Tongue (tissue), 1 donor: ENCODE measurements at regions not wholly inside any gene's neighbourhood (a gene's known extent, or its start where the extent isn't known, plus 50 kb on each side); places are given as distances from the start of the nearest gene placed in this dataset.

Experiments
- DNase-seq: peaks from one replicate; pipeline ENCODE4 v3.0.0-alpha.2; 2015

DNA sequence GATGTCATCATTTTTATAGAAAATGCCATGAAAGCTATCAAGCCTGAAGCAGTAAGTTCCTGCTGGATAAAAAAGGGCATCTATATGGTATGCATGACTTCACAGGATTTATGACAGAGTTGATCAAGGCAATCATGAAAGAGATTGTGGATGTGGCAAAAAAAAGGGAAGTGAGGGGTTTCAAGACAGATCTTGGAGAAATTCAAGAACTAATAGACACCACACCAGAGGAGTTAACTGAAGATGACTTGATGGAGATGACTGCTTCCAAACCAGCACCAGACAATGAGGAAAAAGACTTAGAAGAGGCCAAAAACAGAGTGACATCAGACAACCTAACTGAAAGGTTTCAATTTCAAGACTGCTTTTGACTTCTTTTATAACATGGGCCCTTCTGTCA lies 691.1 kb upstream of the SLC10A2 start:
- no peak for DNase-seq

DNA sequence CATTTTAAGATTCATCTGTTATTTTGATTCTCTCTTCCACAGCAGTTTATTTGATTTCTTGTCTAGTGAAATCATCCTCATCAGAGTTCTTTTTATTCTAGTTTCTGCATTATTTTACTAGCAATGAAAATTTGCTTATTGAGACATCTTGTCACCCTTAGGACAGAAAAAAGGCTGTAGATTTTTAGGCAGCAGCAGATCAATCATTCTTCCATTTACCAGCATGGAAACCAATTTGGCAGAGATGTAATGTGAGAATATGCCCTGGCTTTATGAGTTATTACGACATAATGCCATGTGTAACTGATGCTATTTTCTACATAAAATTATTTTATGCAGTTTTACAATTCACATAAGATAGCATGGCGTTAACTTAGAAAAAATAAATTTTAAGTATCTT lies 688.6 kb upstream of the SLC10A2 start:
- DNase-seq, result peak; percentile 18

DNA sequence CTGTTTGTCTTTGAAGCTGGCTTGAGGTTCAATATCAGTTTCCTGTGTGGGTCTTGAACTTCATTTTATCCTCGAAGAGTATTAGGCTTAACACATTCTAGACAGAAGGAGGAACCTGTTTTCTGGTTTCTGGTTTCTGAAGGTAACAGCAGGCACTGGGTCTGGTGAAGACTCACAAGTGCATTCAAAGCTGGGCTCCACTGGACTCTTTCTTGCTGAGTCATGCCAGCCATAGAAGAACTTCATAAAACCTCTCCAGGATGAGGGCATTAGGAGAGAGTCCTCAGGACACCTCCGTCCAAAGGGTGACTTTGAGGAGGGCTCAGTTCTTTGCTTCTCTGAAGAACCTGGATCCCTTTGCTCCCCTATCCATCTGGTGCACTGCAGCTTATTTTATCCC lies 668.6 kb upstream of the SLC10A2 start:
- no peak for DNase-seq

DNA sequence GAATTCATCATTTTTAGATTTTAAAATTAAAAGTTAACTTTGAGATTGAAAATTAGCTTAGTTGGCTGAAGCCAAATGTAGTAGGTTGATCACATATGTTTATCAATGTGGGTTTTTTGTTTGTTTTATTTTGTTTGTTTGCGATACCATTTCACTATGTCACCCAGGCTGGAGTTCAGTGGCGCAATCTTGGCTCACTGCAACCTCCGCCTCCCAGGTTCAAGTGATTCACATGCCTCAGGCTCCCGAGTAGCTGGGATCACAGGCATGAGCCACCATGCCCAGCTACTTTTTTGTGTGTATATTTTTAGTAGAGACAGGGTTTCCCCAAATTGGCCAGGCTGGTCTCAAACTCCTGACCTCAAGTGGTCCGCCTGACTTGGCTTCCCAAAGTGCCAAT lies 665.7 kb upstream of the SLC10A2 start:
- no peak for DNase-seq

DNA sequence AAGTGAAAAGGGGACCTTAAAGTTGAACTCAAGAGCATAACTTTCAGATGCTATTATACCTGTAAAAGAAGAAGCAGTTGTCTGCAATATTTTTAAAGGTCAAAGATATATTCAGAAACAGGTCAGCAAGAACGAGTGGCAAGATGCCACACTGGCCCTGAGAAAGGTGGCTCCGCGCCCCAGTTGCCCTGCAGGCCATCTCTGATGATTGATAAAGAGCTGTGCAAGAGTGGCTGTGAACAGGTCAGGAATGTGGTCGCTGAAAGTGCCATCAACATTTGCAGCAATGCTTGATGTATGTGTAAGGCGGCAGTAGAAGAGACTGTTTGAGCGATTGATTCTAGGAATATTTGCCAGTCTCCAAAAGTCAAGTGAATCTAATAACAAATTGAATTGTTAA lies 664.2 kb upstream of the SLC10A2 start:
- DNase-seq, result peak; percentile 2

DNA sequence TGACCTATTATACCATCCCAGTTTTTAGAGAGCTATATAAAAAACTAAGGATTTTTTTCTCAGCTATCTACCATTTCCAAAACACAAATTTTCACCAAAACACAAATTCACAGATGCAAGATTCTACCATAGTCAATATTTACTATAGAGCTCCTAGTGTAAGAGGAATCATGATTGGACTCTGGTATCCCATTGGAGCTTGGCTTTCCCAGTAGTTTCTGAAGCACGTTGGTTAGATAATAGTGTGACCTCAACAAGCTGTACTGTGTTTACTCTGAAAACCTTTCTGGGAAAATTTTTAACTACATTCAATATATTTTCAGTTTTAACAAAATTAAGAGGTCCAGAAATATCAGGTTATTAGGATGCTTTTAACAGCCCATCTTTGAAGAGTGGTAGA lies 660.6 kb upstream of the SLC10A2 start:
- no peak for DNase-seq

DNA sequence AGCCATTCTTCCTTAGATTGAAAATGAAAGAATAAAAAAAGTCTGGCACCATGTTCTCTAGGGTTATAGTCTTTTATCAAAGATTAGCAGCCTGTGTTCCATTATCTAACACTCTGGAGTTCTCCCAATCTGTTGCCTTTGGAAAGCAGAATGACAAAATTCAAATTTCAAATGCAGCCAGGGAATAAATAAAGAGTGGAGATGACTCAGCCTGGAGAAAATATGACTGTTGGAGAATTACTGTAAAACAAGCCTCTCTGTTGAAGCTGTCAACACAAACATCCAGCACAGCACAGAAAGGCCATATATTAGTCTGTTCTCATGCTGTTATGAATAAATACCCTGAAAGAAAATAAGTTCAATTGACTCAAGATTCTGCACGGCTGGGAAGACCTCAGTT lies 650.5 kb upstream of the SLC10A2 start:
- DNase-seq, result no peak

DNA sequence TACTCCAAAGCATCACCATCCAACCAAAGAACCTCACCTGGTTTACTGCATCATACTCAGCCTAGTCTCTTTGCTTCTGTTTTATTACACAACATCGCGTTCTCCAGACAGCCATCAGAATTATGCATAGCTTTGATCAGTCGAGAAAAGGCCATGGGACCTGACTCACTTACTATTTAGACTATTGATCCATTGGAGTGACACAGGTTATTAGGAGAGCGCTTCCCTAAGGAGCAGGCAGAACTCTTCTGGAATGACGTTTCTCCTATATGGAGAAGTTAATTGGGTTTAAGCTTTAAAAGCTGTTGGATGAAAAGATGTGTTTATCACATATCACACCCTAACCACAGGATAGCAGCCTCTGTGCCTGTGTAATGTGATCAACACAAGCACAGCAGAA lies 649.1 kb upstream of the SLC10A2 start:
- no peak for DNase-seq

DNA sequence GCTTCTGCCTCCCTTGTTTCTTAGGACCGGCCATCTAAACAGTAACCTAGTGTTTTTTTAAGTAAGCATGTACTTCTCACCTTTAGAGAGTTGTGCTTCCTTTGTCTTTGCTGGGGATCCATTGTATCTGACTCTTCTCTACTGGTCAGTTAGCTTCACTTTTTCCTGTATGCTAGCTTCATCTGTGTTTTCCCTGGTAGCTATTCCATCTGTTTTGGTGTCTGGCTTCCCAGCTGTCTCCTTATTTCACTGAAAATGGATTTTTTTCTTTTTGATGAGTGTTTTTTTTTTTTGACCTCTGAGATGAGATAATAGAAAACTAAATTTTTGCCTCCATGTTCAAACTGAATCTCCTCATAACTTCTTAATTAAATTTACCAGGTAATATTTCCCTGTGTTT lies 637.0 kb upstream of the SLC10A2 start:
- no peak for DNase-seq

DNA sequence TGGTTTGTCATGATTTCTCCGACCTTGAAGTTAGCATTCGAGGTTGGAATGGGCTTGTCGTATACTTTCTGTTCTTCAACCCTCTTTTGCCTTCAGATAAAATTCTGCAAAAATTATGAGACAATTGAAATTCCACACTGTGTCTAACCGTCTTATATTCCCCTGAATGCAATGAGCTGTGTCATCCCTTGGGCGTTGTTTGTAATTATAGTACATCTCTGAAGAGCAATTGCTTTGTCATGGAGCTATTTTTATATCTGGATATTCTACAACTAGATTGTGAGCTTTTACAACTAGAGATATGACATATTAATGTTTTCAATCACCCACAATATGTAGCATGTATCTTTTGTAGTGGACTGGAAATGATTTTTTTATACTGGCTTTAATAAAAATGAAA lies 631.8 kb upstream of the SLC10A2 start:
- DNase-seq, result peak; percentile 8

DNA sequence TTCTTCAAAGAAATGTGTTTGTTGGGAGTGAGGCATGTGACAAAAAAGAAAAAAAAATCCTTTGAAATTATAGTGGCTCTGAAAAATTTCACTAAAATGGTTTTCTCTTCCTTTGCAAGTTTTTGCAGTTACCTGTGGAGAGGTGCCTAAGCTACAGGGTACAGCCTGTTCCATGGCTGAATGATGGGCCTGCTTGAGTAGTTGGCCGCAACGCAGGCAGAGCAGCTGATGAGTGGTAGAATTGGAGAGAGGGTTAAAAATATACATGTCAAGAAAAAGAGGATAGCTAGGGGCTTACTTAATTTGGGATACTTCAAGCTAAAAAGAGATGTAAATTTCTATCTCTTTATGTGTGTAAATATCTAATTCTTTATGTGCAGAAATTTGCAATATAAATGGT lies 629.1 kb upstream of the SLC10A2 start:
- DNase-seq, result no peak

DNA sequence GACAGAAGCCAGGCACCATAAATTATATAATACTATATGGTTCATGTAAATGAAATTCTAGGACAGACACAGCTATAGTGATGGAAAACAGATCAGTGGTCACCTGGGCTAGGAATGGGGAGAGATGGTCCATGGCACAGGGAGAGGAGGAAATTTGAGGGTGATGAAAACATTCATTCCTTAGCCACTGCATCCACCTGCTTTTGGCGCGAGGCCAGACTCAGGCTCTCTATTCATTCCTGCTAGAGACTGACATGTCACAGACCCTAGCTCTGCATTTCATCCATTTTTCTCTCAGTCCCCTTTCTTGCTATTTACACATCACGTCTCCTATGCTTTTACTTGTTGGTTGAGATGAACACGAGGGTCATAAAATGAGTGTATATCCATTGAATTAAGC lies 628.3 kb upstream of the SLC10A2 start:
- DNase-seq, result peak; percentile 8

DNA sequence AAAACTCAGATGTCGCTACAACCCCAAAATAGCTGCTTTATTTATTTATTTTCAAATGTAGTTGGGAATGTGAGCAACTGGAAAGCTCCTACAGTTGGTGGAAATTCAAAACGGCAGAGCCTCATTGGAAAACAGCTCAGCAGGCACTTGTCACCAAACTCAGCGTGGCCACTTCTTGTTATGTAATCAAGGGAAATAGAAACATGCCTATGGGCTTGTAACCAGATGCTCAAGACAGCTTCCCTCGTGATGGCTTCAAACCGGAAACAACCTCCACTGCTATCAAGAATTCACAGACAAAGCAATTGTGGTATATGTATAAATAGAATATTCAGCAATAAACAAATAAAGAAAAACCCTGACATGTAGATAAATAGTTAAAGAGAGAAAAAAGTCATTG lies 627.8 kb upstream of the SLC10A2 start:
- DNase-seq, result peak; percentile 14

DNA sequence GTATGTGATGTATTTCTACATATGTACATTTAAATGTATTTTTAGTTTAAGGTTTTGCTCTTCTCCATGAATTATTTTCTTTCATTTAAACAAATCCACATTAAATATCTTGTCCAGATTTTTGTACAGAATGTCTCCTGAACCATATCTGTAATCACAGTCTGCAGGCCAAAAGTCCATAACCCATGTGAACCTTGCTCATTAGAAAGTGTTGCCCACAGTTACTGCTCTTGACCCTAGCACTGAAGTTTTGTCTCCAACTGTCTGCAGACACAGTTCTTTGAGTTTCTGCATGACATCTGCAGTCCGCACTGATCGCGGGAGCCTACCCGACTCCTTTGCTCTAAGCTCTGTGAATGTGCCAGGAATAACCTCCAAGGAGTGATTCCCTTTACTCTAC lies 626.2 kb upstream of the SLC10A2 start:
- no peak for DNase-seq

DNA sequence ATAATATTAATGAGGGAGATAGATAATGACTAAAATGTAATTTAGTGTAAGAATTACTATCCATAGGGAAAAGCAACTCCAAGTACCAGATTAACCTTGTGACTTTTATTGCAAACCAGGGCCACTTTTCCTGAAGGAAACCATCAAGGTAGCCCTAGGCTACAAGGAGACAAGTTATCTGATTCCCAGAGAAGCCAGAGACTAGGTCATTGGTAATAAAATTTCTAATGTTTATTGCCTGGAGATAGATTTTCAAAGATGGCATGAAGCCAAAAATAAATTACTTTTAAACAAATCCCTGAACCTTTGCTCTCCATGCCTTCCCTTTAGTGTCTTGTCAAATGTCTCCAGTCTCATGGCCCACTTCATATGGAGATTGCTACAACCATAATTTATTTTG lies 610.1 kb upstream of the SLC10A2 start:
- DNase-seq, result no peak

DNA sequence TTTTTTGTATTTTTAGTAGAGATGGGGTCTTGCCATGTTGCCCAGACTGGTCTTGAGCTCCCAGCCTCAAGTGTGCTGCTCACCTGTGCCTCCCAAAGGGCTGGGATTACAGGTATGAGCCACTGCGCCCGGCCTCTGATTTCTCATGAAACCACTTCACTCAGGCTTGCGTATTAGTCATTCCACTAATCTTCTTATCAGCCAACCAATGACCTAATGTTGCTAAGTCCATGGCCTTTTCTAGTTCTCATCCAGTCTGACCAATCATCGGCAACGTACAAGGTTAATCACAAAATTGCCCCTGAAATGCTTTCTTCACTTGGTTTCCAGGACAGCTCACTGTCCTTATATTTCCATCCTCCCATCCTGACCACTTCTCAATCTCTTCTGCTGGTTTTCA lies 605.3 kb upstream of the SLC10A2 start:
- DNase-seq, result no peak

DNA sequence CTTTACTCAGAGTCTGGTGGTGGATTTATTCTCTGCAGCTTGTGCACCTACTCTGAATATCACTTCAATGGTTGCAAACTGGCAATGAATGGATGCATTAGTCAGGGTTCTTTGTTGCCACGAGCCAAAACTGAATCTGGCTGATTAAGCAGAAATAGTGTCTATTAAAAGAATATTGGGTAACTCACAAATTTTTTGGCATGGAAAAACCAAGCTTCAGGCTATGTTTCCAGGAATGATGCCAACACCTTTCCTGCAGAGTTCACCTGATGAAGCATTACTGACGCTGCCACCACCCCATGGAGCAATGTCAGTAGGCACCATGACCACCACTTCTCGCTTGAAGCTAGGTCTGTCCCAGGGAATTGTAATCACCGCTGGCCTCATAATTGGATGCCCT lies 597.8 kb upstream of the SLC10A2 start:
- no peak for DNase-seq

DNA sequence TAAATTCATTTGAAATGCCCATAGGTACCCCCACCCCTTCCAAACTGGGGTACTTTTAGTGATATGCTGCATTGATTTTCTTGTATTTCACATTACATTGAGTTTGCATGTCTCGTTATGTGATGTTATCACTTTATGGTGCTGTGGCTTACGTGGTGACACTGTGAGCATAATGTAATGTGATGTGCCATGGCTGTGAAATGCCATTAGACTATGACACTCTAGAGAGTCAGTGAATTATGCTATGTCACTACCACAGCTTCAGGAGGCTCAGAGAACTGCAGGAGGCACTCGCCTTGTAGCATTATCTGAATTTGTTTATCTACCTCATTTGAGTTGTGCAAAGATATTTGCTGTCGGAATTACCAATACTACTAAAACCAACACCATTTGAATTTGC lies 590.1 kb upstream of the SLC10A2 start:
- no peak for DNase-seq

DNA sequence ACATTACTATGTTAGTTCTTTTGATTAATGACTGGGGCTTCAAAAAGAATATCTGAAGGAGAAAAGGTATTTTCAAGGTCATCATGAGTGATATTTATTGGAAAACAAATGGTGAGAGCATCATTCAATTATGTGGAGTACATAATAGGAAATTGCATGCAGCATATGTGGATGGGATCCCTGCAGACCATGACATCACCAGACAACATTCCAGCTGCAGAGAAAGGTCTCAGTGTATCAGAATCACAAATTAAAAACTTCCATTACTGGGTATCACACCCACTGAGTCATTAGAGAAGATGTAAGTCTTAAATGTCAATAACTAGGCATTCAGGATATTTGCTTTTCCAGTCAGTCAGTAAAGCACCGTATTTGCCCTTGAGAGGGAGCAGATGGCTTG lies 574.4 kb upstream of the SLC10A2 start:
- DNase-seq, result peak; percentile 22

DNA sequence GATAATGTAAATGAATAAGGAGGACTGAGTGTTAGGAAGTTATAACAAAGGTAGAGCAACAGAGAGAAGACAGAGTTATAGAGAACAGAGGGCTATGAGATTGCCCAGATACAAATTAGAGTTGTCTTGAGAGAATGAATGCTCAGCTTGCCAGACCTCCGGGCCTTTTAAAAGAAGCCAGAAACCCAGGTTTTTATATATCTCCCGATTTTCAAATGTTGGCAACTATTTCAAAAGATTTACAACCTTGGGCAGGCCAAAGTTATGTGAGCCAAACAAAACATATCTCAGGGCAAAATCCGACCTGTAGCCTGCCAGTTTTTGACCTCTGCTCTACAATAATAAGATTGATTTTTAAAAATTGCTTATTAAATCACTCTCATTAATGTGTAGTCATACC lies 573.1 kb upstream of the SLC10A2 start:
- peak; percentile 8 for DNase-seq

DNA sequence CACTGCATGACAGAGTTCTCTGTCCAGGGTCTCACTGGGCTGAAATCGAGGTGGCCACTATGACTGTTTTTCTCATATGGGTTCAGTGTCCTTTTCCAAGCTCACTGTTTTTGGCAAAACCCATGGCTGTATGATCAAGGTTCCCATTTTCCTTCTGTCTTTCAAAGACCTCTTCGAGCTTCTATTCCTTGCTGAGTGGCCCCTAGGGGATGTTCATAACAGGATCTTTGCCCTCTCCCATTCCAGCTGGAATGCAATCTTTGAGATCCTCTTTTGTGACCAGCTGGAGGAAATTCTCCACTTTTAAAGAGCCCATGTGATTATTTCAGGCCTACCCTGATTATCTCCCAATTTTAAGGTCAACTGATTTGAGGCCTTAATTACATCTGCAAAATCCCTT lies 572.5 kb upstream of the SLC10A2 start:
- peak; percentile 46 for DNase-seq

DNA sequence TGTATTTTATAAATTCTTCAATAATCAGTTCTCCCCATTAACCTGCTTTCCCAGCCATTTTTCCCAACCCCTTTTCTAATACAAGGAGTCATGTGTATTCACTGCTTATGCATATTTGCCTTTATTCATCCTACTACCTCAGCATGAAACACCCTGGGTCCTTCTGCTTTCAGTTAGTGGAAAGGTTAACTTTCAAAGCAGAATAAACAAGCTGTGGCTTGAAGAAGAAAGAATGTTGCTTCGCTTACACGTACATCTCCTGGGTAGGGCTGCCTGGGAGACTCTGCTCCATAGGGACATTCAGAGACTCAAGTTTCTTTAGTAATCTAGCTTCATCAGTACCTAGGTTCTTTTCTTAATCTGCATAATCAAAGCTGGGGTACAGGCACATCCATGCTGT lies 567.8 kb upstream of the SLC10A2 start:
- DNase-seq, result no peak

DNA sequence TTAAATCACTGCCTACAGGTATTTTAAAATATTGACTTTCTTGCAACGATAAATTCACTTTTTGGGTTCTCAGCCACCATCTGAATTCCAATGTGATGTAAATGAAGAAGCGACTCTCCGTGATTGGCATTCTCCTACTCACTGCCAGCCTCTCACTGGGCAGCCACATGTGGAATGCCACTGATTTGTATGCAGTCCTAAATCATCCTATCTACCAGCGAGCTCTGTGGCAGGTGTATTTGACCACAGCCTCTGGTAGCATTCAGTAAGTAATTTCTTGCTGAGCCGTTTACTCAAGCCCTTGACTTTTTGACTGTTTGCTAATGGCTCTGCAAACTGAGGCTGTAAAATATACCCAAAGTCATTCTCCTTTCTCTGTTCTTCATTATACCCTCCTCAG lies 559.0 kb upstream of the SLC10A2 start:
- DNase-seq, result no peak

DNA sequence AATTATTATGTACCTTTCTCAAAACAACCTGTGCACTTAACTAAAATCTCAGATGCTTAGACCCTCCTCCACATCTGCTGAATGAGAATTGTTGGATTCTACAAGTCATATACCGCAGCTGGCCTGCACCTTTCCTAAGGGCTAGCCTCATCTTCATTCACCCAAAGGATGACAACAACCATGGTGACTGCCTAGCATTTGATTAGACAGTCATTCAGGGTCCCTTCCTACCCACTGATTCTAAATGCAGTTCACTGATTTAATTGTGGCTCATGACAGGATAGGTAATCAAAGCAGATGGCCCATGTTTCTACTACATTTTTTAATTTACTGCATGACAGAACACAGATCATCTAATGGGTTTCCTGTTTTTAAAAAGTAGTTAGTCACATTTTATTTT lies 551.9 kb upstream of the SLC10A2 start:
- DNase-seq, result no peak

DNA sequence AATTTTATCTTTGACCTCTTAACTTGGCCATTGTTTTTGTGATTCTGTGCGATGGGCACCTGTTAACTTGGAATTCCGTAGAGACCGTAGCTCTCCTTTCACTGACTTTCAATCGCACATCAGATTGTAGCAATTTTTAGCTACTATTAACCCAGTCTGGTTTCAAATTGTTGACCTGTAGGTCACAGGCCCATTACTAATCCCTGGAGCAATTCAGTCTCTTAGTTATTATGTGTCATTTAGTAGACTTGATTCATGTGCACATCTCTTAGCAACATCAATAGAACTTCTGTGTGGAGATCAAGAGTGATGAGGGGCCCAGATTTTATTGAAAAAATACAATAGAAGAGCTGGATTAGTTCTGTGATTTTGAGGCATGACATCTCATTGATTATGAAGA lies 549.6 kb upstream of the SLC10A2 start:
- no peak for DNase-seq

DNA sequence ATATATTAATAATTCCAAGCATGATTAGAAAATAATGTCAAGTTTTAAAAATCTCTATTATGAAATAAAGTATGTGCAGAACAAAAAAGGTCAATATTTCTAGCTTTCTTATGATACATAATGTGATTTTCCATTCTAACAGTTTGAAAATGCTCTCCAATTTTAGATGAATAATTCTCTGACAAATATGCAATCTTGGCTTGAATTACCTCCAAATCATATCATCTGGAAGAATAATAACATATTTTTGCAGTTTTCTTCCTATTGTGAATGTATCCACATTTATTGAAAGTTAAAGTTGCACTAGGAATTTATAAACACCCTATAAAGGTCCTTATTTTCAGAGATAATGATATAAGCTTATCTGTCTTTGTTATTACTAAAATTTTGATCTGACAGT lies 548.5 kb upstream of the SLC10A2 start:
- no peak for DNase-seq
